IPS-15b (cell line): ENCODE measurements at regions not wholly inside any gene's neighbourhood (a gene's known extent, or its start where the extent isn't known, plus 50 kb on each side); places are given as distances from the start of the nearest gene placed in this dataset.
"Not testable (repeated sequence)": the region's sequence is repeated elsewhere in the genome, so short reads cannot be mapped to it uniquely, and the experiment has no call there.

ENCODE experiments used
- H3K27me3 ChIP-seq: one replicate; pipeline ENCODE4 v1.6.1; 2013; ENCODE audit warnings: low read length; ENCODE audit not compliant: control insufficient read depth, insufficient read depth
- H3K36me3 ChIP-seq: one replicate; pipeline ENCODE4 v1.6.1; 2013; ENCODE audit warnings: low read length; ENCODE audit not compliant: control insufficient read depth, insufficient read depth
- H3K4me1 ChIP-seq: one replicate; pipeline ENCODE4 v1.6.1; 2013; ENCODE audit warnings: mild to moderate bottlenecking, low read length; ENCODE audit not compliant: control insufficient read depth, insufficient read depth
- H3K4me3 ChIP-seq: one replicate; pipeline ENCODE4 v1.5.1; 2013; ENCODE audit warnings: low read depth, low read length
- H3K9ac ChIP-seq: one replicate; pipeline ENCODE4 v1.6.1; 2013; ENCODE audit warnings: low read depth, mild to moderate bottlenecking, low read length
- H3K9me3 ChIP-seq: one replicate; pipeline ENCODE4 v1.6.1; 2013; ENCODE audit warnings: mild to moderate bottlenecking, low read length; ENCODE audit not compliant: control insufficient read depth, insufficient read depth

GRCh38 chr10:46718014-46718413 is 139.1 kb downstream of the SYT15 start:
- not testable (repeated sequence) for H3K4me3 ChIP-seq, H3K4me1 ChIP-seq, H3K36me3 ChIP-seq

GRCh38 chr10:46720386-46720785 is 141.5 kb downstream of the SYT15 start:
- H3K4me3 ChIP-seq, H3K9me3 ChIP-seq, H3K9ac ChIP-seq, H3K36me3 ChIP-seq, H3K4me1 ChIP-seq, H3K27me3 ChIP-seq: not testable (repeated sequence)

More at GRCh38 chr10:46718014-46718413, 139.1 kb downstream of the SYT15 start:
- not testable (repeated sequence) for H3K27me3 ChIP-seq, H3K9me3 ChIP-seq, H3K9ac ChIP-seq

- not testable (repeated sequence) for H3K27me3 ChIP-seq, H3K9me3 ChIP-seq, H3K4me3 ChIP-seq, H3K4me1 ChIP-seq, H3K36me3 ChIP-seq, H3K9ac ChIP-seq
These were observed 142.0 kb downstream of the SYT15 start for GRCh38 chr10:46720811-46721518.

- not testable (repeated sequence) for H3K27me3 ChIP-seq, H3K4me3 ChIP-seq, H3K36me3 ChIP-seq, H3K9ac ChIP-seq, H3K4me1 ChIP-seq, H3K9me3 ChIP-seq
These were observed 145.3 kb downstream of the SYT15 start for GRCh38 chr10:46724258-46724657.

GRCh38 chr10:46728359-46728758 is 149.4 kb downstream of the SYT15 start:
- H3K9me3 ChIP-seq, H3K27me3 ChIP-seq, H3K4me1 ChIP-seq, H3K9ac ChIP-seq, H3K4me3 ChIP-seq, H3K36me3 ChIP-seq: not testable (repeated sequence)

GRCh38 chr10:46730729-46731128 is 151.8 kb downstream of the SYT15 start:
- not testable (repeated sequence) for H3K36me3 ChIP-seq, H3K4me1 ChIP-seq, H3K9ac ChIP-seq

GRCh38 chr10:46733635-46734261 is 154.8 kb downstream of the SYT15 start:
- not testable (repeated sequence) for H3K9ac ChIP-seq, H3K27me3 ChIP-seq, H3K9me3 ChIP-seq, H3K36me3 ChIP-seq, H3K4me3 ChIP-seq, H3K4me1 ChIP-seq

More at GRCh38 chr10:46730729-46731128, 151.8 kb downstream of the SYT15 start:
- H3K9me3 ChIP-seq, H3K27me3 ChIP-seq, H3K4me3 ChIP-seq: not testable (repeated sequence)

GRCh38 chr10:46734262-46734642 is 155.3 kb downstream of the SYT15 start:
- H3K9ac ChIP-seq, H3K4me3 ChIP-seq, H3K4me1 ChIP-seq, H3K27me3 ChIP-seq, H3K36me3 ChIP-seq, H3K9me3 ChIP-seq: not testable (repeated sequence)

- H3K27me3 ChIP-seq, H3K4me1 ChIP-seq, H3K4me3 ChIP-seq, H3K9ac ChIP-seq, H3K36me3 ChIP-seq, H3K9me3 ChIP-seq: not testable (repeated sequence)
These were observed 161.0 kb downstream of the SYT15 start for GRCh38 chr10:46739919-46740318.

GRCh38 chr10:46740368-46740767 is 161.4 kb downstream of the SYT15 start:
- not testable (repeated sequence) for H3K4me3 ChIP-seq, H3K27me3 ChIP-seq, H3K36me3 ChIP-seq, H3K4me1 ChIP-seq, H3K9me3 ChIP-seq, H3K9ac ChIP-seq

GRCh38 chr10:46749003-46749402 is 162.2 kb upstream of the PTPN20 start:
- H3K9ac ChIP-seq, H3K4me3 ChIP-seq, H3K4me1 ChIP-seq, H3K27me3 ChIP-seq, H3K9me3 ChIP-seq, H3K36me3 ChIP-seq: not testable (repeated sequence)

- not testable (repeated sequence) for H3K36me3 ChIP-seq, H3K9me3 ChIP-seq, H3K4me3 ChIP-seq, H3K9ac ChIP-seq, H3K27me3 ChIP-seq, H3K4me1 ChIP-seq
These were observed 161.8 kb upstream of the PTPN20 start for GRCh38 chr10:46749470-46749869.
